SKM-1 treated with dmso at 0.1 percent for 144 hours (cell line): ENCODE measurements at regions not wholly inside any gene's neighbourhood (a gene's known extent, or its start where the extent isn't known, plus 50 kb on each side); places are given as distances from the start of the nearest gene placed in this dataset.

ENCODE experiments used
- DNase-seq: peaks from one replicate; lab custom pipeline; 2025; ENCODE audit not compliant: unreplicated experiment; lab: John Stamatoyannopoulos, UW

DNA sequence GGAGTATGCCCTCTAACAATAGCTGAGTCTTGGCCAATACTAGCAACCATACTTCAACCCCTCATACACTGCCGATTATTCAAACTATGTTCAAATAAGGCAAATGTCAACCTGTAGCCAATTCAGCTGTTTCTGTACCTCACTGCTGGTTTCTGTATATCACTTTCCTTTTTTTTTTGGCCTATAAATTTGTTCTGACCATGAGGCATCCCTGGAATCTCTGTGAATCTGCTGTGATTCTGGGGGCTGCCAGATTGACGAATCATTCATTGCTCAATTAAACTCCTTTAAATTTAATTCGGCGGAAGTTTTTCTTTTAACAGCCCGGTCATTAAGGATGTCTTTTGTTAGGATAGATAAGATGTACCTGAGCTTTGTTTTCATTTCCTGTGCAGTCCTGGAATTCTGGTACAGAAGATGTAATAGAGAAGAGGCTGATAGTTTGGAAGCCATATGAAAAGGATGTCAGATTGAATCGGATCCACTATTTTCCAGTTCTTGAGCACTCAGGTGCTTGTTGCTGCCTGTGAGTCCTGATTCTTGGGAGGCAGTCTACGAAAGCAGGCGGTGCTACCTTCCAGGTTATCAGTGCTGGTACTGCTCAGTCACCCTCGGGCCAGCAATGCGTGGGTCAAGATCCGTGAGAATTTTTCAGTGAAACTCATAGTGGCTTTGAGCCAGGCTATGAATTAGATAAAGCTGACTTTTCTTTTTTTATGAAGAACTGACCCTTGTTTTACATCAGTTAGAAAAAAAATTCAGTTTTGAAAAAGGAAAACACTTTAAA, 106.2 kb upstream of the TUT7 start:
- no peak for DNase-seq

DNA sequence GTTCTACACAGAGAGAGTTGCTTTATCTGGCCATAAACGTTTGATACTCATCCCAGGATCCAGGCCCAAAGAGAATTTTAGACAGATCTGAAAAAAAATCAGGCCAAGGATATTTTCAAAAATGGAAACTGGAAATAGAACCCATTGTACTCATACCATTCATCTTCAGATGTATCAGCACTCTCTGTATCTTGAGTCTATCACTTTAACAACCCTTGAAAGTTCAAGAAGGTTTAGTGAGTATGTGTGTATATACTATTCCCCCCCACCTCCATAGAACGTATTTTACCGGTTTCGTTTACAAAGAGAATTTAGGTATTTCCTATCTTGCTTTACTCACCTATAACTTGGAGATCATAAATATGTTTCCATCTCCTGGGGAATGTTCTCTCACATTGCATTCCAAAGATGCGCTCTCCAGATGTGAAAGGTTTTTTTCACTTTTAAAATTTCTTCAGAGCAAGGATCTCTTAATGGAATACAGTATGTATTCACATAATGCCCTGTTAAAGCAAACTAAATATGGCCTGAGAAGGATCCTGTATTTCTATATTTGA, 105.5 kb upstream of the TUT7 start:
- DNase-seq = no peak

DNA sequence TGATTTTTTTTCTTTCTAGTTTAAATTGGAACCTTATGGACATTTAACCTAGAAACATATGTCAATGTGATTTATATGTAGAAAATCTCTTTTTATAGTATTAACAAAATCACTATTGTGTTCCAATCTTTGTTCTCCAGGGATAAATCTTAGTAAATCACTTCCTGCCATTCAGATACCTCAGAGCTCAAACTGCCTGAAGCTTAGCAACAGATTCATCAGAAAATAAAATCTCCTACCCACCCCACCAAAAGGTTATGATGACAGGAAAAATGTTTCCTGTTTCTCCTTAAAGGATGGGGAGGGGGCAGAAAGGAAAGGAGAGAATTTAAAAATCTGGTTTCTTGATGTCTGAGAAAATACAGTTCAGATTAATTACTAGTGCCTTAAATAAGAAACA, 105.0 kb upstream of the TUT7 start:
- no peak for DNase-seq

DNA sequence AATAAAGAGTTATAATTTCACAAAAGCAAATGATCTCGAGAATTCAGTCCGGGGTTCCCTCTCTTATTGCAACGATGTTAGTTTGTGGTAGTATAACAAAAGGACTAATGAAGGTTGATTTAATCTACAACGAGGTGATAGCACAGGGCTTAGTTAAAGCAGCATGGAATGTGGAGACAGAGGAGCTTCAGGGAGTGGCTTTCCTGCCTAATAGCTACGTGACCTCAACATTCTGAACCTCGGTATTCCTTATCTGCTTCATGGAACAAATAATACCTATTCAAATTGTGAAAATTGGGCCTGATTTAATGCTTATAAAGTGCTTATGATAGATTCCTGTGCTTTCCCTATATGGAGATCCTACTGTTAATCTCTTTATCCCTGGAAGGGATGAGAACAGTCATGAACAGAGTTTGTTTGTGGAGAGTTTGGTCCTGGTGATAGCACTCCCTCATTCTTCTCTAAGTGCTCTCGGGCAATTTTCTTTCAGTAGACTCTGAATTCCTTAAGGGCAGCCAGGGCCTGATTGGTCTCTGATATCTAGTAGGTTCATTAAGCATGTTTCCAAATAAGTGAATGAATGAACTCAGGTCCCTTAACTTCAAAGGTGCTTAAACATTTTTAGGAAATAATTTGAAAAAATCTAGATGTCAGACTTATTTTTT, 104.1 kb upstream of the TUT7 start:
- DNase-seq = no peak

DNA sequence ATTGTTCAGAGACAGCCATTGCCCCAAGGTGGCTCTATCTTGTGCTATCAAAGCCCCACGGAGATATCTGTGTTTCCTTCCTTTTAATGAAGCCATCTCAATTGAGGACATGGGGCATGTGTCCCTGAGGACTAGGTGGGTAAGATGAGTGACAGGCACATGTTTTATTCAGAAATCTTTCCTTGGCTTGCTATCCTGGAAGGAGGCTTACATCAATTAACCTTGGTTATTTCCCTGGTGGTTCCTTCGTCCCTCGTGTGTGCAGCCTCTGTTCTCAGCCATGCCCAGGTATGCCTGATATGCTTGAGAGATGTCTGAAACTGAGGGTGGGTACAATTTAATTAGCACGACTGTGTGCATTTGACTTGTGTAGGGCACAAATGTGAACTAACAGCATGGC, 102.2 kb upstream of the TUT7 start:
- no peak for DNase-seq

DNA sequence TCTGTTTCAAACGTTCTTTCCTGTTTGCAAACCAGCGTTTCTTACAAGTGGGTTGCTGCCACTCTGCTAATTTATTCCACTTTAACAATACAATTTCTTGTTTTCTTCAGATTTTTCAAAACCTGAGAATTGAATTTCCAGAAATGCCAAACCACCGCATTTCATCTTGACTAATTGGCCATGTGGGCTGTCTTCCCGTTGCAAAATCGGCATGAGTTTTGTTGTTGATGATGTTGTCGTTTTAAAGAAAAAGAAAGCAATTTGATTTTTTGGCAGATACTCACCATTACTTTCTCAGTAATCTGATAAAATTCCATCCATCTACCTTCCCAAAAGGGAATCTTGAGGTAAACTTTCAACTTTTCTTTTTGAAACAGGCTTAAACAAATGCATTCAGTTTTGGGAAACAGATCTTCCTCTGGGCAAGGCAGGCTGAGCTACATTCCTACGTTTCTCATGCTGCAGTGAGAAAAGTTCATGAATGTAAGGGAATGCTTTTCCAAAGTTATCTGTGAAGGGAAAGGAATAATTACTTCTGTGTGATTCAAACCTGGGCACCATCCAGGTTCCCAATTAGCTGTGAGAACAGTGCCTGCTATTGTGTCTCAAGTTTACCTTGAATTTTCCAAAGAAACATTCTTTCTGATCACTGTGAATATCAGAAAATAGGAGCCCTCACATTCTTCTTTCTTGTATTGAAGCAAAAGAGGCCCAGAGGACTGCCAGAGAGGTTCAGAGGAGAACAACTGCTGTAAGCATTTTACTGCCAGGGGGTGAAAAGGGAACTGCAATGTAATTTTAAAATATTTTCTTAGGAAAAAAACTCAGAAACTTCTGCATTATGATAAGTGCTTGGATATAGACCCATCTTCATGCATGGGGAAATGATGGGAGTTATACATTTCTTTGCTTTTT, 100.7 kb upstream of the TUT7 start:
- DNase-seq = no peak

DNA sequence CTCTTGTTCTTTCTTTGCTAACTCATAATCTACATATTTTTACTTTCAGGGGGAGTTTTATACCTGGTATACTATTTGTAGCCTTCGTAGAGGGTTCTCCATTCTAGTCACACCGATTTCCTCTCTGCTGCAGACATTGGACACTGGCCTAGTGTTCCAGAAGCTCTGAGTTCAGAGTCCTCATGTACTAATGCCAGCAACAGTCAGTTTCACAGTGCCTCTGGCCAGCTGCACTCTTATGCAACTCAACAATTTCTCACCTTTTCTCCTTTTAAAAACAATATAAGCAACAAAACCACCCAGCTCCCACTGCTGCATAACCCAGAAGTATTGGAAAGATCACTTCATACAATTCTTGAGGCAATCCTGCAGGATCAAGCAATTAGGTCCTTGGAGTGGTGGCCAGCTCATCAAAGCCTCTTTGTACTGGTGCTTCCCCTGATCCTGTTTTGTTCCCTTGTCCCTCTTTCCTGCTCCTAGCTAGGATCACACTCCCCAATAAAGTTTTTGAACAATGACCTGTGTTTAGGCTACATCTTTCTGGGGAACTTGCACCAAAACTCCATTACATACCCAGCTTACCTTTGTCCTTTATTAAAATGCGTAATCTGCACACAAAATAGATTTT, 98.1 kb upstream of the TUT7 start:
- no peak for DNase-seq

DNA sequence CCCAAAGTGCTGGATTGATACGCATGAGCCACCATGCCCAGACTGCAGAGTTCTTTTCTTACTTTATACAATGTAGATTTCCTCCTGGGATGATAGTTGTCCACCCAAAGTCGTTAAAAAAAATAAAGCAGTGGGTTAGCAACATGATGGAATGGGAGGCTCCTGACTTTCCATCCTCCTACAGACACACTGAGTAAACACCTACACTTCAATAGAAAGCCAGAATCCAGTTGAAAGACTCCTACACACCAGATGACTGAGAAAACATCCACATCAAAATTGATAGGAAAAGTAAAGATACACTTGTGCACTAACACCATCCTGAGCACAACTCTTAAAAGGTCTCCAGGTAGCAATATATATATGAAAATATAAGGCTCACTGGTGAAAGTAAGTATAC, 95.0 kb upstream of the TUT7 start:
- DNase-seq = no peak

DNA sequence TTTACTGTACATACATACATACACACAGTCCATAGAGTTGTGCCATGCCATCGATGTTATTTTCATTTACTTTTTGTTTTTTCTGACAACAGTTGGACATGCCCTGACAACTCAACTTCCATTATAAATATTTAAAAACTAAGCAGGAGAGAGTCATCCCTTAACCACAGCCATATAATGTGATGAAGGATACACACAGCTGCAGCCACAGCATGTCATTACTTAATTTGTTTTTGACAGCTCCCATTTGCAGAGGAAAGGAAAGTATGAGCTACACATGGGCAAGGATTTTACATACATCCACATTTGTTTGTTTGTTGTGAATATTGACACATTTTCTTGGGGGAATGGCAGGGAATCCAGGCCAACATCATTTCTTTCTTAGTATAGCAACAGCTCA, 91.5 kb upstream of the TUT7 start:
- DNase-seq = no peak

DNA sequence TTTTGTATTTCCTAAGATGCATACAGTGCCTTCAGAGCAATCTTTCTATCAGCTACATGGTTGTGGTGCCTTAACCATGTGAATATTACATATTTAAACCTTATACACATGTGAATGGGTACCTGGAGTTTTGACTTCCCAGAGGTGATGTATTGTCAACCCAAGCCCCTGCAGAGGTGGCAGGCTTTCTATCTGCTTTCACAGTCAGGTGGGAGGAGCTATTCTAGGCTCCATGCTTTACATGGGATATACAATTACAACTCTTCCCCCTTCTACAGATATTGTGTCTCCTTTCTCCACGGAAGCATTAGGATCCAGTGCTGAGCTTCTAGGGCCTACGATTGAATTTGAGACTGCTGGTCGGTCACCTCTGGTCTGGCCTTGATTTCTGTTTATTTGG, 89.8 kb upstream of the TUT7 start:
- DNase-seq = no peak

DNA sequence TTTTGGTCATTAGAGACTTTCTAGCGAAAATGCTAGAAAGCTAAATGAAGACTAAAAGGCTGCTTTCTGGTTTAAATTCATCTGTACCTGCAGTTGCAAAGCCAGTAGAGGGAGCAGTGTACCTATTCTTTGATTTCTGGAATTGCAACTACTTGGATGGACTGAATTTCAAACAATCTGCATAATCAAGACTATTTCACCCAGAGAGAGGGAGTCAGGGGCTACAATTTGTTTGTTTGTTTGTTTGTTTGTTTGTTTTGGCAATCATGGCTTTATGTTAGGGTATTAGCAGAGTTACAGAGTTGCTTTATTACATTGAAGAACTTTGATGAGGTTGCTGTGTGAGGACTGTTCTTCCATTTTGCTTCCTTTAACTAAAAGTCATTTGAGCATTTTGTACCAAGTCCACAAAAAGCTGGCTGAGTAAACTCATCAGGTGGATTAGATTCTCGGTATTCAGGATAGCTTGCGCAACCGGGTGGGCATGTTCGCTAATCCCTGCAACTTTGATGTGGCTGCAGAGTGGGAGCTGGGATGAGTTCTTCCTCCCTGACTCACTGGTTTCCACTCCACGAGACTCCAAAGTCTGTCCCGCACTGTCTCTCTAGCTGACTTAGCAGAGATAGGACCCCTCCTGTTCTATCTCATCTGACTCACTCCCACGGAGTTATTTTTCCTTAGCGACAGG, 80.0 kb upstream of the TUT7 start:
- peak; percentile 15 for DNase-seq

DNA sequence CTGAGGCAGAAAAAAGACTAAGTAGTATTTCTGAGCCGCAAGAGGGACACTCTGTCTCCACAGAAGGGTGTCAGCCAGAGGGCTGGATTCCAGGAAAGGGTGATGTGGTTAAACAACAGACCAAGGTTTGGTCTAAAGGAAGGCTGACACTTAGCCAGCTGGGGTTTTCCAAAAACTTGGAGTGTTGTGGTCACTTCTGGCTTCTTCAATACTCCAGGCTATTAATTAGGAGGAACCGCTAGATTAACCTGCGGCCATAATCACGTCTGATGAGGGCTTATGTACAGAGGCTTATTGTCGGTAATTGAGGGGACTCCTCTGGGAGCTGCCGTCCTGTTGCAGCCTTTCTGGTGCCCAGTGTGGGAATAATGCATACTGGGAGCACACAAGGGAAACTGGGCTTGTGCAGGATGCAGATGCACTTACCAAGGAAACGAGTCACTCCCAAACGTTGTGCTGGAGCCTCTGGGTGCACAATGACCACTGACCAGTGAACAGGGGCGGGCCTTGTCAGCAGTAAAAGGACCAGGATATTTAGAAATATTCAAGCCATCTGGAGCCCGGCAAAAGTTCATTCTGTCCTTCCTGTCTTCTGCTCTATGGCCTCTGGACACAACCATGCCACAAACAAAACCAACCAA, 70.2 kb upstream of the TUT7 start:
- DNase-seq = no peak

DNA sequence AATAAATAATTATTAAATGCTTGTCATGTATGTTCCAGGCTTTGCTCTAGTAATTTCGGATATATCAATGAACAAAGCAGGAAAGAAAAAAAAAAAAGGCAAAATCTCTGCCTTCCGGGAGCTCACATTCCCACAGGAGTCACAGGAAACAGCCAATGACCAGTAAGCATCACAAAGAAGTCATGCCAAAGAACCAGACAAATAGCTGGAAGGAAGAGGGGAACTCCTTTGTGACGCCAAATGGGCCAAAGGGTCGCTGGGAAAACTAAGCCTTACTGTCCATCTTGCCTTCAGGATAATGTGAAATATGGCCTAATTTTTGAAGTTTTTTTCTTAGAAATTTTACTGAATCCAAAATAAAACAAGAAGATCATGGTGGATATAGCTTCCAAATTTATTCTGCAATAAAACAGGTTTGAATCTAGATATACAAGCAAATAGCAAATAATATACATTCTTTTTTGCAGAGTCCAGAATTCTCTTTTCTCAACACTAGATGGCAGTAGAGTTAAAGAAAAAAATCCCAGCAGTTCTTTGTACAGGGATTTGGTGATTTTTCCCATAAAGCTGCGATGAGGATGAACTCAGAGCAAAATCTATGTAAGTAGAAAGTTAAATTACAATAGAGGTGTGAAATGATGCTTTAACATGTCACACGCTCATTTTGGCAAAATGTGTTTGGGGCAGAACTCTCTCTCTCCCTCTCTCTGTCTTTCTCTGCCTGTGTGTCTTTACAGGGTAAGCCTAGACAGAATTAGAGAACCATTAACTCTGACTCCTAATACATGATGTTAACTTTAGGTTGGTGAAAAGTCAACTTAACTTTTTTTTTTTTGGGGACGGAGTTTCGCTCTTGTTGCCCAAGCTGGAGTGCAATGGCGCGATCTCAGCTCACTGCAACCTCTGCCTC, 60.0 kb upstream of the TUT7 start:
- DNase-seq = no peak

DNA sequence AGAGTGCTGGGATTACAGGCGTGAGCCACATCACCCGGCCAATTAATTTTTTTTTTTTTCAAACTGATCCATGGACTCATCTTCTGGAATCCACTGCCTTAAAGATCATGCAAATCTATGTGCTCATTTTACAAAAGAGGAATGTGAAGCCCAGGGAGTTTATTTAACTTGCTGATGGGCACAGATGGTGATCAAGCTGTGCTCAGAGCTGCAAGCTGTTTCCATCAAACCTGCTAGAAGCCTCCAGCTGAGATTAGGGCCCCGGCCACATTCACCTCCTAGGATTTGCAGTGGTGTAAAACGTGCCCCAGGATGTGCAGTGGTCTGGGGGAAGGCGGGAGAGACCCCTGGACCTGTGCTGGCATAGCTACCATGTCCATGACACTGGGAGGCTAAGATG, 56.1 kb upstream of the TUT7 start:
- DNase-seq = no peak

DNA sequence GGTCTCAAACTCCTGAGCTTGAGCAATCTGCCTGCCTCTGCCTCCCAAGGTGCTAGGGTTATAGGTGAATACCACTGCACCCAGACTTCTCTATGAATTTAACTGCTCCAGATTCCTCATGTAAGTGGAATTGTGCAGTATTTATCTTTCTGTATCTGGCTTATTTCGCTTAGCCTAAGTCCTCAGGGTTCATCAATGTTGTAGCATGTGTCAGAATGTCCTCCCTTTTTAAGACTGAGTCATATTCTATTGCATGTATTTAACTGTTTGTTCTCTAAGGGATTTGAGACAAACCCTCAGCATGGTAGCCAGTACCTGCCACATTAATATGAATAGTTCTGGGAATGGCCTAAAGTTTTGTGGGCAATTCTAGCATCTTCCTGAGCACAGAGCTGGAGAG, 53.9 kb upstream of the TUT7 start:
- DNase-seq = no peak

DNA sequence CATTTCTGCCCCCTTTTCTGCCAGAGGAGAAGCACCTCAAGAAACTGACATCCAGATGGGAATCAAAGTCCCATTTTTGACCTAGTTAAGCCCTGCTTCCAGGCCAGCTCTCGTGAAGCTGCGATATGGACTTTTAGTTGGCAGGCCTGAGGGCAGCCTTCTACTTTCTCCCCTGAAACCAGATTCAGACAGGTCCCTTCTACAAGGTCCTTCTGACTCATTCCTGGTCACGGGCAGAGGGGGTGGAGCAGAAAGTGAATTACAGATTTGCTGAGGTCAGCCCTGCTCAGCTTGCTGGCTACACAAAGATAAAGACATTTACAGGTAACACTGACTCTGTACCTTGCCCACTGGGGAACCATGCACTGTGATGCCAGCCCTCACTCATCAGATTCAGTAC, 52.8 kb upstream of the TUT7 start:
- no peak for DNase-seq

DNA sequence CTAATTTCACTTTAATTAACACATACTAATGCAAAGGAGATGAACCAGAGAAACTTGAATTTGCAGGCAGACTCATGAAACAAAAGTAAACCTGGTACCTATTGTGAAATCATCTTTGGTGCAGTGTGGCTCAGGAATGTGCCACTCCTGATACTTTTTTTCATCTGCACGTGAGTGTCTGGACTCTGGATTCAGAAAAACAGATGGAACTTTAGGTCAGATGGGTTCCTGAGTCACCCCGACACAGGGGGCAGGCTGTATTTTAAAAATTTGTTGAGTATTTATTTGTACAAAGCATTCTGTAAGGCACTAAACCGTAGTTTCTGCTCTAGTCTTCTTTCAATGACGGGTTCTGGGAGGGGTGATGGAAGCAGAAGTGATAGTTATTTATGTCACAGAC, 52.2 kb upstream of the TUT7 start:
- no peak for DNase-seq

DNA sequence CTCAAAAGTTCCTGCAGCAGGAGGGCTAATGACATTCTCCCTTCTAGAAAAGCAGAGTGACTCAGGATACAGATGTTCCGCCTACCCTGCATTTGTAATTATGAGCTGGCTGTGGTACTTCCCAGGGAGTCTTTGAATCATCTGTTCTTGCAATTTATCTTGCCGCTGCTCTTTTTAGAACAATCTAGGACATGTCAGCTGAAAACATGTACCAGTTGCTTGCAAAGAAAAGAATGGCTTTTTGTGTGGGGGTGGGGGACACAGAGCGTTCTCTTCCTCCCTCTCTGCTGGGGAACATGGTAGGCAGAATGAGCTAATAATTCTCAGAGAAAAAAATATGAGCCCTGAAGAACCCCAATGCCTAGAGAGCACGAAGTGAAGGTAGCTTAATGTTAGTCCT, 51.7 kb upstream of the TUT7 start:
- DNase-seq = no peak

DNA sequence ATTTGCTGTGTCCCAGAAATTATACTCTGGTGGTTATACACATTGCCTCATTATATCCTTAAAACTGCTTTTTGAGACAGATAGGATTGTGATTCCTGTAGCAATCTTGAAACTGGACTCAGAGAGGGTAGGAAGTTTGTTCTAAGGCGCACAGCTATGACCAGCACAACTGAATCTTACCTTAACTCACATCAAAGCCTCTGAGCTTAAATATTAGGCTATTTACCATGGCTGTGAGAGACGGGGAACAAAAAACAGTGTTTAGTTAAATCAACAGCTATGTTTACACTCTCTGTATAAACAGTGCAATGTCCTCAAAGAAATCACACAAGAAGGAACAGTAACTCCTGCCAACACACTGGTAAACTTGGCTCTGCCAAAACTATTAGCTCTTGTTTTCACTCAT, 50.9 kb upstream of the TUT7 start:
- no peak for DNase-seq
